ENCODE measurements at regions not wholly inside any gene's neighbourhood (a gene's known extent, or its start where the extent isn't known, plus 50 kb on each side); places are given as distances from the start of the nearest gene placed in this dataset.

- Histone ChIP-seq H3K4me1 (ENCODE audit: control insufficient read depth in 1 of 2, insufficient read depth in 2 of 2, low read length in 2 of 2) (peaks cover 3 to 9% of the 10 kb centered on the region in 2 donors), H3K4me2 (replicated peaks; ENCODE audit: extremely low read depth, low read length, poor library complexity, severe bottlenecking) (no peak overlapping the region), H4K20me1 (ENCODE audit: insufficient read depth, low read length) (no peaks in the 10 kb centered on the region), H3K4me3 (replicated peaks in 1 of 3; ENCODE audit: low read depth in 2 of 3, low read length in 3 of 3) (no peak overlapping the region), H2AFZ (ENCODE audit: insufficient read depth, low read depth, low read length, poor library complexity, severe bottlenecking) (no peak overlapping the region), H3K79me2 (ENCODE audit: insufficient read depth, low read length) (no peaks in the 10 kb centered on the region), H3K9ac (ENCODE audit: insufficient read depth, low read length, poor library complexity, severe bottlenecking) (no peak overlapping the region), H3K27ac (ENCODE audit: low read depth in 1 of 2, low read length in 2 of 2) (no peak overlapping the region), H3K27me3 (ENCODE audit: control insufficient read depth in 2 of 2, insufficient read depth in 2 of 2, low read length in 2 of 2) (no peaks in the 10 kb centered on the region), H3K36me3 (replicated peaks in 1 of 2; ENCODE audit: control insufficient read depth in 1 of 2, insufficient read depth in 2 of 2, low read length in 2 of 2) (no peaks in the 10 kb centered on the region), H3K9me3 (replicated peaks in 1 of 2; ENCODE audit: control insufficient read depth in 1 of 2, insufficient read depth in 1 of 2, low read length in 2 of 2) (peaks cover 2 to 24% of the 10 kb centered on the region in 2 donors)
- Mint-ChIP-seq H3K27ac (peak overlapping the region in 1 of 7 donors; percentile 76), H3K4me1 (peaks cover 7% of the 10 kb centered on the region), H3K4me3 (no peak overlapping the region), H3K27me3 (ENCODE audit: low read depth in 3 of 3) (no peaks in the 10 kb centered on the region), H3K9me3 (peaks cover 7 to 26% (median 20%) of the 10 kb centered on the region in 7 donors), H3K36me3 (peaks cover 0 to 7% of the 10 kb centered on the region in 2 donors)
- intact Hi-C loops (cut with micrococcal nuclease), result no loop called here
- no CpG with 5 or more reads among the region's 3 CpGs for WGBS (ENCODE audit: insufficient coverage)
- no peak for DNase-seq
- TF ChIP-seq CTCF (IDR thresholded peaks at IDR 0.05), result no peak
These were observed 1696.0 kb downstream of the MAT2B start for GRCh38 chr5:165201369-165201768.

- Mint-ChIP-seq H3K36me3 (peaks cover 0 to 7% of the 10 kb centered on the region in 2 donors), H3K27me3 (ENCODE audit: low read depth in 3 of 3) (no peaks in the 10 kb centered on the region), H3K4me3 (no peak overlapping the region), H3K4me1 (peaks cover 13% of the 10 kb centered on the region), H3K9me3 (peaks cover 7 to 24% (median 20%) of the 10 kb centered on the region in 7 donors), H3K27ac (peak overlapping the region in 1 of 7 donors; percentile 76)
- DNase-seq, result peak; percentile 4 to 34 (median 18)
- no peak for TF ChIP-seq CTCF (IDR thresholded peaks at IDR 0.05)
- H3K4me1 ChIP-seq (ENCODE audit: control insufficient read depth in 1 of 2, insufficient read depth in 2 of 2, low read length in 2 of 2), result peaks cover 8 to 13% of the 10 kb centered on the region in 2 donors
- H3K79me2 ChIP-seq (ENCODE audit: insufficient read depth, low read length), result no peaks in the 10 kb centered on the region
- H3K4me2 ChIP-seq (replicated peaks; ENCODE audit: extremely low read depth, low read length, poor library complexity, severe bottlenecking), result no peak overlapping the region
- no peaks in the 10 kb centered on the region for H4K20me1 ChIP-seq (ENCODE audit: insufficient read depth, low read length)
- no peak overlapping the region for H3K9ac ChIP-seq (ENCODE audit: insufficient read depth, low read length, poor library complexity, severe bottlenecking)
- no peaks in the 10 kb centered on the region for H3K27me3 ChIP-seq (ENCODE audit: control insufficient read depth in 2 of 2, insufficient read depth in 2 of 2, low read length in 2 of 2)
- H3K9me3 ChIP-seq (replicated peaks in 1 of 2; ENCODE audit: control insufficient read depth in 1 of 2, insufficient read depth in 1 of 2, low read length in 2 of 2), result peaks cover 2 to 23% of the 10 kb centered on the region in 2 donors
- intact Hi-C loops (cut with micrococcal nuclease), result no loop called here
- no peak overlapping the region for H3K27ac ChIP-seq (ENCODE audit: low read depth in 1 of 2, low read length in 2 of 2)
- H3K4me3 ChIP-seq (replicated peaks in 1 of 3; ENCODE audit: low read depth in 2 of 3, low read length in 3 of 3), result no peak overlapping the region
- H3K36me3 ChIP-seq (replicated peaks in 1 of 2; ENCODE audit: control insufficient read depth in 1 of 2, insufficient read depth in 2 of 2, low read length in 2 of 2), result no peaks in the 10 kb centered on the region
- no peak overlapping the region for H2AFZ ChIP-seq (ENCODE audit: insufficient read depth, low read depth, low read length, poor library complexity, severe bottlenecking)
These were observed 1696.5 kb downstream of the MAT2B start for GRCh38 chr5:165201771-165202518.

Measured in CD14-positive monocyte (primary cell).